Mesendoderm (in vitro differentiated cells): ENCODE measurements at regions not wholly inside any gene's neighbourhood (a gene's known extent, or its start where the extent isn't known, plus 50 kb on each side); places are given as distances from the start of the nearest gene placed in this dataset.

Experiments
- DNase-seq: peaks from one replicate; pipeline ENCODE4 v3.0.0; 2013
- H2AK5ac ChIP-seq: 2 replicates; pipeline ENCODE4 v1.6.1; 2013; ENCODE audit warnings: low read length, inconsistent platforms
- H2BK120ac ChIP-seq: 2 replicates; pipeline ENCODE4 v1.6.1; 2013; ENCODE audit warnings: low read depth, mild to moderate bottlenecking, low read length, moderate library complexity, mixed read lengths
- H2BK15ac ChIP-seq: replicated peaks from 2 replicates; pipeline ENCODE4 v1.6.1; 2013; ENCODE audit warnings: low read depth, mild to moderate bottlenecking, moderate library complexity
- H2BK5ac ChIP-seq: 2 replicates; pipeline ENCODE4 v1.6.1; 2013; ENCODE audit warnings: low read length, inconsistent platforms
- H3K18ac ChIP-seq: 2 replicates; pipeline ENCODE4 v1.6.1; 2013; ENCODE audit warnings: mild to moderate bottlenecking, low read length, mixed read lengths
- H3K23ac ChIP-seq: one replicate; pipeline ENCODE4 v1.6.1; 2013; ENCODE audit warnings: low read length
- H3K27ac ChIP-seq: 2 replicates; pipeline ENCODE4 v1.5.1; 2013; ENCODE audit warnings: low read depth, mild to moderate bottlenecking, inconsistent platforms, low read length, moderate library complexity
- H3K27me3 ChIP-seq: 2 replicates; pipeline ENCODE4 v1.6.1; 2013; ENCODE audit warnings: low read length, control low read depth, mild to moderate bottlenecking, inconsistent platforms; ENCODE audit not compliant: insufficient read depth, poor library complexity
- H3K36me3 ChIP-seq: 2 replicates; pipeline ENCODE4 v1.6.1; 2013; ENCODE audit warnings: low read length, inconsistent platforms; ENCODE audit not compliant: control insufficient read depth, insufficient read depth
- H3K4ac ChIP-seq: one replicate; pipeline ENCODE4 v1.6.1; 2013; ENCODE audit warnings: low read depth, mild to moderate bottlenecking, low read length, moderate library complexity
- H3K4me1 ChIP-seq: 2 replicates; pipeline ENCODE4 v1.6.1; 2013; ENCODE audit warnings: low read depth, low read length, inconsistent platforms; ENCODE audit not compliant: control insufficient read depth
- H3K4me2 ChIP-seq: 2 replicates; pipeline ENCODE4 v1.6.1; 2013; ENCODE audit warnings: low read length
- H3K4me3 ChIP-seq: 2 replicates; pipeline ENCODE4 v1.5.1; 2013; ENCODE audit warnings: mild to moderate bottlenecking, low read length
- H3K56ac ChIP-seq: one replicate; pipeline ENCODE4 v1.6.1; 2013; ENCODE audit warnings: low read length
- H3K79me1 ChIP-seq: 2 replicates; pipeline ENCODE4 v1.6.1; 2013; ENCODE audit warnings: low read length, inconsistent platforms
- H3K79me2 ChIP-seq: 2 replicates; pipeline ENCODE4 v1.6.1; 2013; ENCODE audit warnings: mild to moderate bottlenecking, low read length; ENCODE audit not compliant: control insufficient read depth, insufficient read depth
- H3K9ac ChIP-seq: 2 replicates; pipeline ENCODE4 v1.6.1; 2013; ENCODE audit warnings: low read length, inconsistent platforms
- H4K5ac ChIP-seq: one replicate; pipeline ENCODE4 v1.6.1; 2013; ENCODE audit warnings: low read length
- H4K8ac ChIP-seq: one replicate; pipeline ENCODE4 v1.6.1; 2013; ENCODE audit warnings: low read depth, mild to moderate bottlenecking, control low read depth, low read length, moderate library complexity
- WGBS: extraction: QIAGEN DNeasy Blood & Tissue Kit; methylation state at CpG from one replicate; pipeline ENCODE4 v1.1.7; 2013; ENCODE audit warnings: low lambda C conversion rate, missing lambda C conversion rate; ENCODE audit not compliant: insufficient coverage; ENCODE audit errors: extremely low coverage; 5-methylcytosine and 5-hydroxymethylcytosine counted together

GRCh38 chr2:239898292-239898925 lies 126.7 kb downstream of the NDUFA10 start:
- Histone ChIP-seq H4K5ac (no peak overlapping the region), H3K27ac (no peak overlapping the region), H3K4me1 (peaks cover 6% of the 10 kb centered on the region), H3K4me2 (no peak overlapping the region), H3K4ac (no peak overlapping the region), H3K23ac (no peak overlapping the region), H3K56ac (no peak overlapping the region), H2BK120ac (no peak overlapping the region), H3K18ac (no peak overlapping the region), H4K8ac (no peak overlapping the region), H3K79me2 (no peaks in the 10 kb centered on the region), H3K9ac (no peak overlapping the region), H3K4me3 (no peak overlapping the region), H2AK5ac (no peak overlapping the region), H2BK5ac (no peak overlapping the region), H3K36me3 (no peaks in the 10 kb centered on the region), H3K27me3 (no peaks in the 10 kb centered on the region), H3K79me1 (no peaks in the 10 kb centered on the region), H2BK15ac (no peak overlapping the region)
- WGBS, result no CpG with 5 or more reads among the region's 13 CpGs
- DNase-seq, result no peak

- no CpG with 5 or more reads among the region's 9 CpGs for WGBS
These were observed 127.4 kb downstream of the NDUFA10 start for GRCh38 chr2:239897596-239898235.

GRCh38 chr2:239896075-239896474 lies 129.1 kb downstream of the NDUFA10 start:
- H3K79me1 ChIP-seq, result no peaks in the 10 kb centered on the region
- no CpG with 5 or more reads among the region's 8 CpGs for whole genome bisulfite sequencing

More at GRCh38 chr2:239897596-239898235, 127.4 kb downstream of the NDUFA10 start:
- Histone ChIP-seq H2BK15ac (no peak overlapping the region), H3K23ac (no peak overlapping the region), H3K27ac (no peak overlapping the region), H3K4me3 (no peak overlapping the region), H3K9ac (no peak overlapping the region), H3K4me1 (peaks cover 6% of the 10 kb centered on the region), H3K56ac (no peak overlapping the region), H2BK5ac (no peak overlapping the region), H3K4me2 (no peak overlapping the region), H4K8ac (no peak overlapping the region), H4K5ac (no peak overlapping the region), H2BK120ac (no peak overlapping the region), H3K27me3 (no peaks in the 10 kb centered on the region), H3K18ac (no peak overlapping the region), H3K79me1 (no peaks in the 10 kb centered on the region), H3K36me3 (no peaks in the 10 kb centered on the region), H3K4ac (no peak overlapping the region), H2AK5ac (no peak overlapping the region), H3K79me2 (no peaks in the 10 kb centered on the region)
- no peak for DNase-seq

GRCh38 chr2:239895669-239896068 lies 129.5 kb downstream of the NDUFA10 start:
- no peak overlapping the region for H3K18ac ChIP-seq
- no peak overlapping the region for H3K27ac ChIP-seq
- H3K36me3 ChIP-seq, result no peaks in the 10 kb centered on the region
- no peaks in the 10 kb centered on the region for H3K79me2 ChIP-seq
- no peak for DNase-seq
- H3K23ac ChIP-seq, result no peak overlapping the region
- no peaks in the 10 kb centered on the region for H3K27me3 ChIP-seq
- no peak overlapping the region for H2BK120ac ChIP-seq
- H2BK5ac ChIP-seq, result no peak overlapping the region
- H4K5ac ChIP-seq, result no peak overlapping the region
- no peak overlapping the region for H3K9ac ChIP-seq
- H3K4me3 ChIP-seq, result no peak overlapping the region
- no CpG with 5 or more reads among the region's 6 CpGs for WGBS
- no peak overlapping the region for H2BK15ac ChIP-seq
- H3K56ac ChIP-seq, result no peak overlapping the region
- H2AK5ac ChIP-seq, result no peak overlapping the region
- H3K4me1 ChIP-seq, result peaks cover 6% of the 10 kb centered on the region
- H3K4ac ChIP-seq, result no peak overlapping the region
- H4K8ac ChIP-seq, result no peak overlapping the region
- H3K4me2 ChIP-seq, result no peak overlapping the region
- H3K79me1 ChIP-seq, result no peaks in the 10 kb centered on the region

More at GRCh38 chr2:239896075-239896474, 129.1 kb downstream of the NDUFA10 start:
- no peaks in the 10 kb centered on the region for H3K27me3 ChIP-seq
- no peak overlapping the region for H2BK120ac ChIP-seq
- H4K8ac ChIP-seq, result no peak overlapping the region
- H3K4me3 ChIP-seq, result no peak overlapping the region
- H3K4me2 ChIP-seq, result no peak overlapping the region
- H3K79me2 ChIP-seq, result no peaks in the 10 kb centered on the region
- no peak overlapping the region for H4K5ac ChIP-seq
- no peak overlapping the region for H3K56ac ChIP-seq
- peaks cover 6% of the 10 kb centered on the region for H3K4me1 ChIP-seq
- no peak overlapping the region for H3K23ac ChIP-seq
- DNase-seq, result peak; percentile 78
- no peak overlapping the region for H3K4ac ChIP-seq
- no peaks in the 10 kb centered on the region for H3K36me3 ChIP-seq
- H2AK5ac ChIP-seq, result no peak overlapping the region
- no peak overlapping the region for H3K9ac ChIP-seq
- no peak overlapping the region for H3K27ac ChIP-seq
- H3K18ac ChIP-seq, result no peak overlapping the region
- H2BK15ac ChIP-seq, result no peak overlapping the region
- H2BK5ac ChIP-seq, result no peak overlapping the region

DNA sequence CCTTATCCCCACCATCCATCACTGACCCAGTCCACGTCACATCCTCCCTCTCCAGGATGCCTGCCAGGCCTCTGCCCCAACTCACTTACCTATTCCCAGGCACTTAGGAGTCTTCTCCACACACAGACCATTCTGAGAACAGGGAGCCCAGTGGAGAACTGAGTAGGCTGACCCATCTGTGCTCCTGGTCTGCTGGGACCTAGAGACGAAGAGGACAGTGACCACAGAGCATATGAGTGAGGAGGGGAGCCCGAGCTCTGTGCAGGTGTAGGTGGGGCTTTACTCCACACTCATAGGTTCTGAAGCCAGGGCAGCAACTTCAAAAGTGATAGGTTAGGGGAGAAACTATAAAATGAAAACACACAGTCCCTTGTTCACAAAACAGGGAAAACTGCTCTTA lies 130.0 kb downstream of the NDUFA10 start:
- H3K4me3 ChIP-seq, result no peak overlapping the region
- no peaks in the 10 kb centered on the region for H3K79me2 ChIP-seq
- H3K9ac ChIP-seq, result no peak overlapping the region
- no peak overlapping the region for H2BK15ac ChIP-seq
- H3K4me2 ChIP-seq, result no peak overlapping the region
- H3K56ac ChIP-seq, result no peak overlapping the region
- no peak overlapping the region for H2BK120ac ChIP-seq
- no peak overlapping the region for H3K27ac ChIP-seq
- no CpG with 5 or more reads among the region's 3 CpGs for WGBS
- H3K18ac ChIP-seq, result no peak overlapping the region
- DNase-seq, result no peak
- H3K4ac ChIP-seq, result no peak overlapping the region
- no peak overlapping the region for H3K23ac ChIP-seq
- H3K36me3 ChIP-seq, result no peaks in the 10 kb centered on the region
- H3K27me3 ChIP-seq, result no peaks in the 10 kb centered on the region
- no peak overlapping the region for H4K8ac ChIP-seq
- no peak overlapping the region for H2AK5ac ChIP-seq
- H3K4me1 ChIP-seq, result peaks cover 6% of the 10 kb centered on the region
- no peak overlapping the region for H4K5ac ChIP-seq
- H2BK5ac ChIP-seq, result no peak overlapping the region
- no peaks in the 10 kb centered on the region for H3K79me1 ChIP-seq
